Esophagus squamous epithelium (tissue), 5 donors: ENCODE measurements at regions not wholly inside any gene's neighbourhood (a gene's known extent, or its start where the extent isn't known, plus 50 kb on each side); places are given as distances from the start of the nearest gene placed in this dataset.
A peak's percentile ranks its signal among the peaks of the same experiment; 100 is the strongest.
"Not testable (repeated sequence)": the region's sequence is repeated elsewhere in the genome, so short reads cannot be mapped to it uniquely, and the experiment has no call there.

ENCODE experiments used
- DNase-seq: peaks from one replicate; lab custom pipeline; 2025; lab: John Stamatoyannopoulos, UW
- H3K27ac ChIP-seq, 4 donors: fragments of 200-600 bp; sonication (generic); one replicate each; pipeline ENCODE4 v1.5.1; 2016 to 2019; ENCODE audit warnings: mild to moderate bottlenecking in 1 of 4
- H3K27me3 ChIP-seq, 4 donors: fragments of 200-600 bp; sonication (generic); 1 replicate in 3 of 4; 2 replicates in 1 of 4; pipeline versions ENCODE4 v1.5.1 to v1.6.0; 2017 to 2021; ENCODE audit warnings: antibody characterized with exemption in 1 of 4
- H3K36me3 ChIP-seq, 3 donors: fragments of 200-600 bp; sonication (generic); one replicate each; pipeline ENCODE4 v1.5.1; 2016 to 2019
- H3K4me1 ChIP-seq, 3 donors: fragments of 200-600 bp; sonication (generic); one replicate each; pipeline ENCODE4 v1.5.1; 2017 to 2019
- H3K4me3 ChIP-seq, 4 donors: fragments of 200-600 bp; sonication (generic); 1 replicate in 3 of 4; 2 replicates in 1 of 4; pipeline ENCODE4 v1.5.1; 2016 to 2019; ENCODE audit warnings: mild to moderate bottlenecking in 2 of 4, moderate library complexity in 1 of 4
- H3K9me3 ChIP-seq, 3 donors: fragments of 200-600 bp; sonication (generic); one replicate each; pipeline ENCODE4 v1.5.1; 2016 to 2019
- POLR2A ChIP-seq, 4 donors: fragments of 450-650 bp; IDR thresholded peaks; one replicate each; pipeline ENCODE4 v1.6.1; 2017; ENCODE audit warnings: antibody characterized with exemption in 4 of 4, mild to moderate bottlenecking in 4 of 4, moderate library complexity in 3 of 4
- WGBS, 2 donors: methylation state at CpG; one replicate each; pipeline ENCODE4 v1.1.5; 2018; 5-methylcytosine and 5-hydroxymethylcytosine counted together
- intact Hi-C: fragments of 100-400 bp; cut with DNase I; formaldehyde crosslinking; loops from one replicate; pipeline ENCODE4 v1.15.0; 2022
- TF ChIP-seq, protein P1 (sequence below), 6 experiments: fragments of 450-650 bp in 4 of 6; fragments of 200-600 bp in 2 of 6; sonication (generic) in 2 of 6; IDR thresholded peaks; one replicate each; pipeline ENCODE4 v1.5.1; 2016 to 2019; ENCODE audit warnings: antibody characterized with exemption in 6 of 6, mild to moderate bottlenecking in 4 of 6, moderate library complexity in 4 of 6
- donor health status: DM: yes; HTN: yes; CAD: no.

- H3K9me3 ChIP-seq, intact Hi-C loops: not testable (repeated sequence)
- WGBS, 2 donors = 78 to 83% methylated on average over 6 of the region's 6 CpGs
Observed at GRCh38 chr7:65683362-65683761, 189.5 kb upstream of the VKORC1L1 start.

DNA sequence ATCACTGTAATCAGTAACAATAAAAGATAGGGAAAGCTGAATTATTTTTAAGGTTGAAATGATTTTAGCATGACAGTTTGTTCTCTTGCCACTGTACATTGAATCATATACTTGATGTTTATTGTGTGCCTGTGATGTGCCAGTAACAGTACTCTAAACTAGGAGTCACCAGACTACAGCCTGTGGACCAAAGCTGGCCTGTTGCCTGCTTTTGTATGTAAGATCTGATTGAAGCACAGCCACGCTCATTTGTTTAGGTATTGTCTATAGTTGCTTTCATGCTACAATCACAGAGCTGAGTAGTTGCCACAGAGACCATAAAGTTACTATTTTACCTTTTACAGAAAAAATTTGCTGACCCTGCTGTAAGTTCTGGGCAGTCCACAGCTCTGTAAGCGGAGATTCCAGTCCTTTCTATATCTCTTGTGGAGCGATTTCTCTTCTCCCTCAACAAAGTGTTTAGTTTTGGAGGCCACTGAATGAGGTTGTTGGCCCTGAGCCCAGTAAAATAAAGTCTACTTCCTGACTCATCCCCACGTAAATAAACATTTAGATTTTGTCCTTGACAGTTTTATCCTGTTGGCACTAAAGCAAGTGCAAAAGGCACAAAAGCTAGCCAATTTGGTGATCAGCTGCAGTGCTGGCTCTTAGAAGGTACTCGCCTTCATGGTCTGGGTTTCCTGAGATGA is 173.7 kb upstream of the VKORC1L1 start:
- H3K27me3 ChIP-seq, H3K4me3 ChIP-seq, H3K36me3 ChIP-seq, DNase-seq, intact Hi-C loops, H3K27ac ChIP-seq, H3K9me3 ChIP-seq, H3K4me1 ChIP-seq: not testable (repeated sequence)
- 50% methylated on average over 1 of the region's 5 CpGs; no CpG with 5 or more reads in 1 of the 2 donors for WGBS, 2 donors

More at GRCh38 chr7:65683362-65683761, 189.5 kb upstream of the VKORC1L1 start:
- not testable (repeated sequence) for H3K27ac ChIP-seq, H3K36me3 ChIP-seq, H3K4me1 ChIP-seq, DNase-seq, H3K27me3 ChIP-seq, H3K4me3 ChIP-seq

GRCh38 chr7:65699715-65700356 is 173.0 kb upstream of the VKORC1L1 start:
- intact Hi-C loops, H3K9me3 ChIP-seq, H3K27ac ChIP-seq, H3K36me3 ChIP-seq, H3K4me1 ChIP-seq, H3K4me3 ChIP-seq, H3K27me3 ChIP-seq, DNase-seq: not testable (repeated sequence)
- 58 to 80% methylated on average over 4 of the region's 6 CpGs for WGBS, 2 donors

DNA sequence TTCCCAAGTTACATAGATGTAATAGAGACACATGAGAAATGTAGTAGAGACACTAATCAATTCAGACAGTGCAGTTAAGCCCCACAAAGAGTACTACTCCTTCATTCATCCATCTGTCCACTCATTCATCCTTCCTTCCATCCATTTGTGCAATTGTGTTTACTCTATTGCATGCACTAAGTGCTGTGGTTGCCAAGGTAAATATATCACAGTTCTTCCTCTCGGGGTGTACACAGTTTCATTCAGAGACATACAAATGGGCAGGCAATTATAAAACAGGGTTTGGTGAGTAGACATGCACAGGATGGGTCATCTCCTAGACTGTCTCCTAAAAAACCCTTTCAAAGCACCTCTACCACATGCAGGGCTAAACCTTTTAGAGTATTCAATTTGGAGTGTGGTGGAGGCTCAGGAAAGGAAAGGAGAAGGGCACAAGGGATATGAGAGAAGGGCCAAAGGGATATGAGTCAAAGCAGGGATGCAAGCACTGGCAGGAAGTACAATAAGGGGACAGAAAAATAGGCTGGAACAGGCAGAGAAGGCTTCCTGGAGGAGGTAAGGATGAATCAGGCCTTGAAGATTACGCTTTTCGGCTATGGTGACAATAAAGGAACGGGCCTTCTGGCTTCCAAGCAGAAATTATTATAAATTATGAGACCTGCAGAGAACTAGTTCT is 153.6 kb upstream of the VKORC1L1 start:
- intact Hi-C loops, H3K27me3 ChIP-seq, H3K4me3 ChIP-seq, DNase-seq, H3K27ac ChIP-seq, H3K9me3 ChIP-seq, H3K36me3 ChIP-seq, H3K4me1 ChIP-seq: not testable (repeated sequence)
- whole genome bisulfite sequencing, 2 donors = 71 to 100% methylated on average over 3 of the region's 4 CpGs

DNA sequence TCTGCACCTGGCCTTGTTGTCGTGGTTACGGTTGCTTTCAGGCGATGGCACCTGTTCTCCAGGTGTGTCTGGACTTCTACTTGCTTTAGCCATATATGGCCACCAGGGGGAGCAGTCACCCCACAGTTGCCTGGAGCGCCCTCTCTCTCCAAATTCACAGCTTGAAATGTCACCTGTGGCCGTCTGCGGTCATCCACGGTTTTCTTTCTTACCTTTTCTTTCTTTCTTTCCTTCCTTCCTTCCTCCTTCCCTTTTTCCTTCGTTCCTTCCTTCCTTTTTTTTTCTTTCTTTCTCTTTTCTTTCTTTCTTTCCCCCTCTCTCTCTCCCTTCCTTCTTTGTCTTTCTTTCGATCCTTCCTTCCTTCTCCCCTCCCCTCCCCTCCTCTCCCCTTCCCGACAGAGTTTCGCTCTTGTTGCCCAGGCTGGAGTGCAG is 150.5 kb upstream of the VKORC1L1 start:
- Histone ChIP-seq H3K27me3 (no peaks in the 10 kb centered on the region), H3K9me3 (no peaks in the 10 kb centered on the region)

DNA sequence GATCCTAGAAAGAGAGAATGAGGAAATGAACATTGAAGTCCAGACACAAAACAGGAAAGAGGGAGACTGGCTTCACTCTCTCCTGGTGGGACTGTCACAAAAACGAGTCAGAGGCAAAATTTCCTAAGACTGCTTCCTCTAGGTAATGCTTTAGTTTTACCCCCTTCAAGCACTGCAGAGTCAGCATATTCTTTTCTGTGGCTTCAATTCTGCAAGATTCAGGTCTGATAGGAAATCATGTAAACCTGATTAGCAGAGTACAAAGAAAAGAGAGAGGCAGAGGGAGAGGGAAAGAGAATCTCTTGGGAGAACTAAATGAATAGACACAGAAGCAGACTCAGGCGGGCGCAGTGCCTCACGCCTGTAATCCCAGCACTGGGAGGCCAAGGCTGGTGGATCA is 145.7 kb upstream of the VKORC1L1 start:
- intact Hi-C loops, H3K4me3 ChIP-seq, H3K27ac ChIP-seq, H3K27me3 ChIP-seq, DNase-seq, H3K9me3 ChIP-seq: not testable (repeated sequence)
- 80 to 85% methylated on average over 4 of the region's 4 CpGs for WGBS, 2 donors
- H3K4me1 ChIP-seq = peaks cover 0 to 15% (median 9%) of the 10 kb centered on the region in 3 donors
- H3K36me3 ChIP-seq = peaks cover 0 to 20% (median 0%) of the 10 kb centered on the region in 3 donors

More for the DNA sequence above, 150.5 kb upstream of the VKORC1L1 start:
- intact Hi-C loops = no loop called here
- H3K36me3 ChIP-seq = peaks cover 0 to 20% (median 0%) of the 10 kb centered on the region in 3 donors
- no peak overlapping the region for H3K27ac ChIP-seq
- no peaks in the 10 kb centered on the region for H3K4me1 ChIP-seq
- TF ChIP-seq POLR2A (IDR thresholded peaks at IDR 0.05) = no peak
- TF ChIP-seq, protein P1, sequence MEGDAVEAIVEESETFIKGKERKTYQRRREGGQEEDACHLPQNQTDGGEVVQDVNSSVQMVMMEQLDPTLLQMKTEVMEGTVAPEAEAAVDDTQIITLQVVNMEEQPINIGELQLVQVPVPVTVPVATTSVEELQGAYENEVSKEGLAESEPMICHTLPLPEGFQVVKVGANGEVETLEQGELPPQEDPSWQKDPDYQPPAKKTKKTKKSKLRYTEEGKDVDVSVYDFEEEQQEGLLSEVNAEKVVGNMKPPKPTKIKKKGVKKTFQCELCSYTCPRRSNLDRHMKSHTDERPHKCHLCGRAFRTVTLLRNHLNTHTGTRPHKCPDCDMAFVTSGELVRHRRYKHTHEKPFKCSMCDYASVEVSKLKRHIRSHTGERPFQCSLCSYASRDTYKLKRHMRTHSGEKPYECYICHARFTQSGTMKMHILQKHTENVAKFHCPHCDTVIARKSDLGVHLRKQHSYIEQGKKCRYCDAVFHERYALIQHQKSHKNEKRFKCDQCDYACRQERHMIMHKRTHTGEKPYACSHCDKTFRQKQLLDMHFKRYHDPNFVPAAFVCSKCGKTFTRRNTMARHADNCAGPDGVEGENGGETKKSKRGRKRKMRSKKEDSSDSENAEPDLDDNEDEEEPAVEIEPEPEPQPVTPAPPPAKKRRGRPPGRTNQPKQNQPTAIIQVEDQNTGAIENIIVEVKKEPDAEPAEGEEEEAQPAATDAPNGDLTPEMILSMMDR (IDR thresholded peaks at IDR 0.05) = peak; percentile 37 to 84 (median 62)
- WGBS, 2 donors = 25 to 30% methylated on average over 10 to 11 of the region's 11 CpGs
- no peak overlapping the region for H3K4me3 ChIP-seq
- no peak for DNase-seq

DNA sequence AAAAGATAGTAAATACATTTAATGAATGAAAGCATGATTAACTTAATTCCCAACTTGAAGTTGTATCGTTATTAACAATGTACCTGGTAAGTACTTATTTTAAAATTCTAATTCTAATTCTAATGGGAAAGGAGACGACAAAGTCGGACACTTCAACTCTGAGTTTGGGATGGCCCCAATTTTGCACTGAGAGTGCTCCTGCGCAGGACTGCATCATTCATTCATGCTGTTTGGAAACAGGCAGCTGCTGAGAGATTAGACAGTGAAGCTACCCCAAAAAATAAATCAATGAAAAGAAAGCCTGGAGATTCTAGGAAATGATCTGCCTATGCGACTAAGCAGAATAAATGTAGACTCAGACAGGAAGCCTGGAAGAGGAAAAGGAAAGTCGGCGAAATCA is 141.7 kb upstream of the VKORC1L1 start:
- no peaks in the 10 kb centered on the region for H3K27me3 ChIP-seq
- TF ChIP-seq, protein P1 (IDR thresholded peaks at IDR 0.05) = no peak
- no peak for TF ChIP-seq POLR2A (IDR thresholded peaks at IDR 0.05)
- H3K27ac ChIP-seq = peak overlapping the region in 2 of 4 donors; percentile 0 to 52
- H3K4me1 ChIP-seq = peaks cover 0 to 16% (median 9%) of the 10 kb centered on the region in 3 donors
- DNase-seq = no peak
- intact Hi-C loops = no loop called here
- peak overlapping the region; percentile 15 to 58 (median 40) for H3K4me3 ChIP-seq
- no peaks in the 10 kb centered on the region for H3K9me3 ChIP-seq
- WGBS, 2 donors = 47 to 62% methylated on average over 7 of the region's 7 CpGs
- peaks cover 0 to 23% (median 0%) of the 10 kb centered on the region in 3 donors for H3K36me3 ChIP-seq
